Adrenal gland (tissue), 5 donors: ENCODE measurements at regions not wholly inside any gene's neighbourhood (a gene's known extent, or its start where the extent isn't known, plus 50 kb on each side); places are given as distances from the start of the nearest gene placed in this dataset.

Experiments
- CTCF ChIP-seq, 6 experiments: fragments of 450-650 bp in 4 of 6; fragments of 200-600 bp in 2 of 6; sonication (generic) in 1 of 6; IDR thresholded peaks; 1 replicate in 5 of 6; 2 replicates in 1 of 6; pipeline versions ENCODE4 v1.5.1 to v1.8.0; 2016 to 2021; ENCODE audit warnings: antibody characterized with exemption in 6 of 6, mild to moderate bottlenecking in 2 of 6, moderate library complexity in 1 of 6
- POLR2A ChIP-seq, 2 donors: fragments of 450-650 bp; IDR thresholded peaks; one replicate each; pipeline ENCODE4 v1.6.1; 2017; ENCODE audit warnings: antibody characterized with exemption in 2 of 2, mild to moderate bottlenecking in 2 of 2, moderate library complexity in 1 of 2
- donor health status: DM: no; HTN: no; CAD: no.

GRCh38 chr5:40360685-40361084 is 319.0 kb upstream of the PTGER4 start:
- no peak for TF ChIP-seq CTCF (IDR thresholded peaks at IDR 0.05)
- TF ChIP-seq POLR2A (IDR thresholded peaks at IDR 0.05) = no peak
